Gastrocnemius medialis (tissue), 4 donors: ENCODE measurements at regions not wholly inside any gene's neighbourhood (a gene's known extent, or its start where the extent isn't known, plus 50 kb on each side); places are given as distances from the start of the nearest gene placed in this dataset.

Experiments used
- CTCF ChIP-seq, 5 experiments: fragments of 450-650 bp in 3 of 5; fragments of 200-600 bp in 2 of 5; sonication (generic) in 2 of 5; IDR thresholded peaks in 4 of 5; conservative IDR thresholded peaks in 1 of 5; 1 replicate in 4 of 5; 2 replicates in 1 of 5; pipeline ENCODE4 v1.5.1; 2016 to 2019; ENCODE audit warnings: antibody characterized with exemption in 5 of 5, mild to moderate bottlenecking in 3 of 5, moderate library complexity in 3 of 5
- POLR2A ChIP-seq, 2 donors: fragments of 450-650 bp; IDR thresholded peaks; one replicate each; pipeline ENCODE4 v1.6.1; 2017; ENCODE audit warnings: antibody characterized with exemption in 2 of 2, mild to moderate bottlenecking in 2 of 2, moderate library complexity in 2 of 2

DNA sequence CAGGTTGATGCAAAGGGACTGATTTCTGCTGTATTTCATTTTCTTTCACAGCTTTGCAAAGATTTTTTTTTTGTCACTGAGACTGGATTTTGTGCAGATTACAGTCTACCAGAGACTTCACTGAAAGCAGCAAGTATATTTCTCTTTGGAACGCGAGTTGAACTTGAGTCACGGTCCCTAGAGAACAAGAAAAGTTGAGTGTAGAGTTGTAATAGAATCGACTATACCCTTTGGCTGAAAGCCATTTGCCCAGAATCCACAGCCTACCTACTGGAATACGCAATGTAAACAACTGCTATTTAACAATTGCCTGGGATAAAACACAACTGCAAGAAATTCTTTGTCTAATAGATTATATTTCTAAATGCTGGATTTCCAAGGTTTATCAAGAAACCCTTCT, 520.6 kb downstream of the HDGFL1 start:
- TF ChIP-seq POLR2A (IDR thresholded peaks at IDR 0.05) (no peak), CTCF (IDR thresholded peaks at IDR 0.05 in 4 of 5, conservative IDR thresholded peaks at IDR 0.05 in 1 of 5) (no peak)
